ENCODE measurements at regions not wholly inside any gene's neighbourhood (a gene's known extent, or its start where the extent isn't known, plus 50 kb on each side); places are given as distances from the start of the nearest gene placed in this dataset.

DNA sequence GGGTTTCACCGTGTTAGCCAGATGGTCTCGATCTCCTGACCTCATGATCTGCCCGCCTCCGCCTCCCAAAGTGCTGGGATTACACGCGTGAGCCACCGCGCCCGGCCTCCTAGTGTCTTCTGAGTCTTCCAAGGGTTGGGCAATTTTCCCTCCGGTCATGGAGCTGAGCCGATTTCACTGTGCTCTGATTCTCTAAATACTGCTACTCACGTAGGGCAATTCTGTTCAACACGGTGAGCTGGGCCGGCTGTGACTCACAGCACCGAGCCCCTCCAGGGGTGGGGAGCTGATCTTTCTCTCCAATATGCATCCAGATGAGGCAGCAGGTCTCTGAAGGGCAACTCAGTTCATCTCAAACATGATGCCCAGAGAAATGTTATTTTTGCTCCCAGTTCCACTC lies 71.6 kb upstream of the CD93 start:
- TF ChIP-seq, protein P1, sequence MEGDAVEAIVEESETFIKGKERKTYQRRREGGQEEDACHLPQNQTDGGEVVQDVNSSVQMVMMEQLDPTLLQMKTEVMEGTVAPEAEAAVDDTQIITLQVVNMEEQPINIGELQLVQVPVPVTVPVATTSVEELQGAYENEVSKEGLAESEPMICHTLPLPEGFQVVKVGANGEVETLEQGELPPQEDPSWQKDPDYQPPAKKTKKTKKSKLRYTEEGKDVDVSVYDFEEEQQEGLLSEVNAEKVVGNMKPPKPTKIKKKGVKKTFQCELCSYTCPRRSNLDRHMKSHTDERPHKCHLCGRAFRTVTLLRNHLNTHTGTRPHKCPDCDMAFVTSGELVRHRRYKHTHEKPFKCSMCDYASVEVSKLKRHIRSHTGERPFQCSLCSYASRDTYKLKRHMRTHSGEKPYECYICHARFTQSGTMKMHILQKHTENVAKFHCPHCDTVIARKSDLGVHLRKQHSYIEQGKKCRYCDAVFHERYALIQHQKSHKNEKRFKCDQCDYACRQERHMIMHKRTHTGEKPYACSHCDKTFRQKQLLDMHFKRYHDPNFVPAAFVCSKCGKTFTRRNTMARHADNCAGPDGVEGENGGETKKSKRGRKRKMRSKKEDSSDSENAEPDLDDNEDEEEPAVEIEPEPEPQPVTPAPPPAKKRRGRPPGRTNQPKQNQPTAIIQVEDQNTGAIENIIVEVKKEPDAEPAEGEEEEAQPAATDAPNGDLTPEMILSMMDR (IDR thresholded peaks at IDR 0.05), result no peak
- TF ChIP-seq EZH2 (IDR thresholded peaks at IDR 0.05; ENCODE audit: borderline replicate concordance, insufficient read depth, low read depth, low read length, poor library complexity, severe bottlenecking), result no peak
